ENCODE measurements at regions not wholly inside any gene's neighbourhood (a gene's known extent, or its start where the extent isn't known, plus 50 kb on each side); places are given as distances from the start of the nearest gene placed in this dataset.

DNA sequence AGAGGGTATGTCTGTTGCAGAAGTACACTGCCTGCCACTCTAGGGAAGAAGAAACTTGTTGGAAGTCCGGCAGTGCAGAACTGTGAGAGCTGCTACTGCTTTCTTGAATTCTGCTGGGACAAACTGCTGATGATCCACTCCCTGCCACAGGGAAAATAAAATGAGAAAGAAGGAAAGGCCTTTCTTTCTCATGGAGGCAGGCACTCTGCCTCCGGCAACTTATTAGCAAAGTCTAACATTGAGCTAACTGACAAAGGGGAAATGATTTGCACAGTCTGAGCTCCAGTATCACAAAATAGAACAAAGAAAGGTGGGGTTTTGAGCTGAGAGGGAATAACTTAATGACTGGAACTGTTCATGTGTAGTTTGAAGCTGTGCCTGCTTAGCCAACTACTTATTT lies 134.6 kb downstream of the AASDHPPT start:
- peaks cover 10% of the 10 kb centered on the region; the same call in 1 of the 2 replicates for H3K9me3 ChIP-seq (ENCODE audit: low read length)
- WGBS (ENCODE audit: low lambda C conversion rate): 43% methylated on average over 2 of the region's 2 CpGs
- BruUV-seq (replicated peaks): no TSS peak

More for the DNA sequence above, 134.6 kb downstream of the AASDHPPT start:
- ChIA-PET CTCF (ENCODE audit: low intra/inter-chr PET ratio, low total read pairs) (no interaction called here), POLR2A (no interaction called here)
- intact Hi-C loops (cut with micrococcal nuclease; ENCODE audit: unreplicated experiment) (no loop called here), in situ Hi-C loops (cut with HindIII; ENCODE audit: extremely low pct_ligation_motif_present, low pct_unique_long_range_greater_than_20kb) (no loop called here)
- Histone ChIP-seq H3K4me2 (ENCODE audit: low read depth, low read length) (no peak overlapping the region), H2AFZ (ENCODE audit: low read length) (no peak overlapping the region), H3K27ac (ENCODE audit: extremely low read length, insufficient read depth, low read length) (no peak overlapping the region), H3K4me1 (ENCODE audit: insufficient read depth, low read length) (peaks cover 15% of the 10 kb centered on the region), H3K79me2 (ENCODE audit: insufficient read depth, low read length) (no peaks in the 10 kb centered on the region), H3K9ac (ENCODE audit: insufficient read depth, low read depth, low read length) (no peak overlapping the region), H4K20me1 (ENCODE audit: insufficient read depth, low read length) (no peaks in the 10 kb centered on the region), H3K36me3 (replicated peaks in 1 of 2; ENCODE audit: control insufficient read depth in 1 of 2, insufficient read depth in 2 of 2, low read length in 2 of 2) (no peaks in the 10 kb centered on the region), H3K4me3 (replicated peaks in 1 of 3; ENCODE audit: insufficient read depth in 1 of 3, low read depth in 2 of 3, low read length in 3 of 3) (no peak overlapping the region), H3K27me3 (ENCODE audit: control insufficient read depth in 1 of 2, insufficient read depth in 2 of 2, low read length in 2 of 2) (no peaks in the 10 kb centered on the region)
- no peak for DNase-seq (ENCODE audit: low spot score)
- no peak for FAIRE-seq
- ATAC-seq: no peak
- TF ChIP-seq ZNF180 (CRISPR knock-in tag; IDR thresholded peaks at IDR 0.05; ENCODE audit: borderline replicate concordance, low read depth): no peak
- TF ChIP-seq, protein P1, sequence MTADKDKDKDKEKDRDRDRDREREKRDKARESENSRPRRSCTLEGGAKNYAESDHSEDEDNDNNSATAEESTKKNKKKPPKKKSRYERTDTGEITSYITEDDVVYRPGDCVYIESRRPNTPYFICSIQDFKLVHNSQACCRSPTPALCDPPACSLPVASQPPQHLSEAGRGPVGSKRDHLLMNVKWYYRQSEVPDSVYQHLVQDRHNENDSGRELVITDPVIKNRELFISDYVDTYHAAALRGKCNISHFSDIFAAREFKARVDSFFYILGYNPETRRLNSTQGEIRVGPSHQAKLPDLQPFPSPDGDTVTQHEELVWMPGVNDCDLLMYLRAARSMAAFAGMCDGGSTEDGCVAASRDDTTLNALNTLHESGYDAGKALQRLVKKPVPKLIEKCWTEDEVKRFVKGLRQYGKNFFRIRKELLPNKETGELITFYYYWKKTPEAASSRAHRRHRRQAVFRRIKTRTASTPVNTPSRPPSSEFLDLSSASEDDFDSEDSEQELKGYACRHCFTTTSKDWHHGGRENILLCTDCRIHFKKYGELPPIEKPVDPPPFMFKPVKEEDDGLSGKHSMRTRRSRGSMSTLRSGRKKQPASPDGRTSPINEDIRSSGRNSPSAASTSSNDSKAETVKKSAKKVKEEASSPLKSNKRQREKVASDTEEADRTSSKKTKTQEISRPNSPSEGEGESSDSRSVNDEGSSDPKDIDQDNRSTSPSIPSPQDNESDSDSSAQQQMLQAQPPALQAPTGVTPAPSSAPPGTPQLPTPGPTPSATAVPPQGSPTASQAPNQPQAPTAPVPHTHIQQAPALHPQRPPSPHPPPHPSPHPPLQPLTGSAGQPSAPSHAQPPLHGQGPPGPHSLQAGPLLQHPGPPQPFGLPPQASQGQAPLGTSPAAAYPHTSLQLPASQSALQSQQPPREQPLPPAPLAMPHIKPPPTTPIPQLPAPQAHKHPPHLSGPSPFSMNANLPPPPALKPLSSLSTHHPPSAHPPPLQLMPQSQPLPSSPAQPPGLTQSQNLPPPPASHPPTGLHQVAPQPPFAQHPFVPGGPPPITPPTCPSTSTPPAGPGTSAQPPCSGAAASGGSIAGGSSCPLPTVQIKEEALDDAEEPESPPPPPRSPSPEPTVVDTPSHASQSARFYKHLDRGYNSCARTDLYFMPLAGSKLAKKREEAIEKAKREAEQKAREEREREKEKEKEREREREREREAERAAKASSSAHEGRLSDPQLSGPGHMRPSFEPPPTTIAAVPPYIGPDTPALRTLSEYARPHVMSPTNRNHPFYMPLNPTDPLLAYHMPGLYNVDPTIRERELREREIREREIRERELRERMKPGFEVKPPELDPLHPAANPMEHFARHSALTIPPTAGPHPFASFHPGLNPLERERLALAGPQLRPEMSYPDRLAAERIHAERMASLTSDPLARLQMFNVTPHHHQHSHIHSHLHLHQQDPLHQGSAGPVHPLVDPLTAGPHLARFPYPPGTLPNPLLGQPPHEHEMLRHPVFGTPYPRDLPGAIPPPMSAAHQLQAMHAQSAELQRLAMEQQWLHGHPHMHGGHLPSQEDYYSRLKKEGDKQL (CRISPR knock-in tag; IDR thresholded peaks at IDR 0.05; ENCODE audit: low read depth): no peak
